K562 (cell line): ENCODE measurements at regions not wholly inside any gene's neighbourhood (a gene's known extent, or its start where the extent isn't known, plus 50 kb on each side); places are given as distances from the start of the nearest gene placed in this dataset.
"Not testable (repeated sequence)": the region's sequence is repeated elsewhere in the genome, so short reads cannot be mapped to it uniquely, and the experiment has no call there.

Source experiments
- ATAC-seq: fragments of 200-7000 bp; cut with Tn5 transposase; 3 replicates; pipeline ENCODE4 v1.9.1; 2020; ENCODE audit warnings: moderate library complexity
- BruUV-seq: library from RNA; stranded (reverse); fragments of 400-500 nt; replicated peaks from 2 replicates; lab custom pipeline; 2021; lab: Mats Ljungman, UMichigan
- CTCF ChIA-PET: fragments of 300-600 bp; formaldehyde crosslinking; extraction: SDS; loops from one replicate; lab custom pipeline; 2021; ENCODE audit warnings: low intra/inter-chr PET ratio; lab: Yijun Ruan, JAX
- POLR2A ChIA-PET: fragments of 300-600, 350-650 bp; sonication (Branson Sonifier 250); formaldehyde crosslinking; extraction: SDS; loops from one replicate; lab custom pipeline; 2021; ENCODE audit warnings: antibody characterized with exemption, inconsistent platforms; lab: Yijun Ruan, JAX
- DNase-seq, 4 experiments: peaks; one replicate each; pipeline versions ENCODE4 v3.0.0 to v3.0.0-alpha.2; 2011 to 2018; ENCODE audit warnings: low spot score in 3 of 4, mixed read lengths in 3 of 4; ENCODE audit errors: extremely low read depth in 1 of 4
- FAIRE-seq: peaks from 2 replicates; lab custom pipeline; 2011; peaks lifted over from hg19 to GRCh38; lab: Jason Lieb, UNC
- H2AFZ ChIP-seq: 2 replicates; pipeline ENCODE4 v1.6.0; 2011; ENCODE audit warnings: low read depth, low read length, control low read depth, inconsistent platforms
- H3K27ac ChIP-seq: fragments of 200-600 bp; 3 replicates; pipeline ENCODE4 v1.8.0; 2011; ENCODE audit warnings: low read depth, mild to moderate bottlenecking, control low read depth, inconsistent platforms, low read length, moderate library complexity, mixed read lengths; ENCODE audit errors: extremely low read depth
- H3K27me3 ChIP-seq, 2 experiments: fragments of 300-600 bp in 1 of 2; 2 replicates in 1 of 2; 3 replicates in 1 of 2; pipeline versions ENCODE4 v1.6.0 to v1.8.0; 2011; ENCODE audit warnings: inconsistent platforms in 2 of 2, low read length in 2 of 2, mild to moderate bottlenecking in 1 of 2, mixed read lengths in 1 of 2, moderate library complexity in 1 of 2; ENCODE audit not compliant: control insufficient read depth in 2 of 2, insufficient read depth in 2 of 2
- H3K36me3 ChIP-seq: fragments of 300-600 bp; 3 replicates; pipeline ENCODE4 v1.8.0; 2011; ENCODE audit warnings: mild to moderate bottlenecking, low read length, inconsistent platforms; ENCODE audit not compliant: control insufficient read depth, insufficient read depth
- H3K4me1 ChIP-seq, 2 experiments: fragments of 200-600 bp in 1 of 2; replicated peaks in 1 of 2; 2 replicates in 1 of 2; 3 replicates in 1 of 2; pipeline versions ENCODE4 v1.5.1 to v1.8.0; 2011; ENCODE audit warnings: inconsistent platforms in 2 of 2, low read length in 2 of 2, mild to moderate bottlenecking in 1 of 2, mixed read lengths in 1 of 2, moderate library complexity in 1 of 2; ENCODE audit not compliant: control insufficient read depth in 2 of 2, insufficient read depth in 2 of 2
- H3K4me2 ChIP-seq: 2 replicates; pipeline ENCODE4 v1.6.1; 2011; ENCODE audit warnings: low read length, control low read depth, inconsistent platforms, mixed read lengths; ENCODE audit not compliant: insufficient read depth
- H3K4me3 ChIP-seq: fragments of 200-600 bp; sonication (generic), shearing (Covaris generic); 2 replicates; pipeline ENCODE4 v1.5.1; 2016; ENCODE audit warnings: control low read depth, inconsistent platforms
- H3K79me2 ChIP-seq: fragments of 200-600 bp; 3 replicates; pipeline ENCODE4 v1.8.0; 2011; ENCODE audit warnings: low read length, inconsistent platforms; ENCODE audit not compliant: control insufficient read depth, insufficient read depth
- H3K9ac ChIP-seq, 2 experiments: 2 replicates each; pipeline versions ENCODE4 v1.6.0 to v1.6.1; 2011; ENCODE audit warnings: low read depth in 2 of 2, low read length in 2 of 2, control low read depth in 1 of 2, inconsistent platforms in 1 of 2, mild to moderate bottlenecking in 1 of 2, mixed read lengths in 1 of 2; ENCODE audit not compliant: insufficient read depth in 1 of 2
- H3K9me1 ChIP-seq: one replicate; pipeline ENCODE4 v1.6.0; 2011; ENCODE audit warnings: inconsistent platforms, mild to moderate bottlenecking, low read length, moderate library complexity; ENCODE audit not compliant: control insufficient read depth, insufficient read depth
- H3K9me3 ChIP-seq: replicated peaks from 2 replicates; pipeline ENCODE4 v1.5.1; 2011; ENCODE audit warnings: low read depth, low read length, inconsistent platforms; ENCODE audit not compliant: control insufficient read depth, insufficient read depth
- H4K20me1 ChIP-seq: replicated peaks from 2 replicates; pipeline ENCODE4 v1.6.1; 2011; ENCODE audit warnings: low read length, inconsistent platforms, mixed read lengths; ENCODE audit not compliant: control insufficient read depth, insufficient read depth
- CBFA2T2 ChIP-seq: fragments of 450-650 bp; conservative IDR thresholded peaks from 2 replicates; pipeline ENCODE4 v1.6.1; 2017; ENCODE audit warnings: mild to moderate bottlenecking
- DMBX1 ChIP-seq: fragments of 250-450 bp; sonication (Bioruptor Pico); IDR thresholded peaks from 2 replicates; pipeline ENCODE4 v1.8.0; 2022; ENCODE audit warnings: inconsistent platforms, mild to moderate bottlenecking, moderate library complexity, borderline replicate concordance
- MBD2 ChIP-seq: sonication (generic); IDR thresholded peaks from 2 replicates; pipeline ENCODE4 v1.6.1; 2016; ENCODE audit warnings: low read depth, borderline replicate concordance
- POU5F1 ChIP-seq: fragments of 150-350 bp; IDR thresholded peaks from 2 replicates; pipeline ENCODE4 v1.6.1; 2014; ENCODE audit warnings: borderline replicate concordance, low read length, low read depth, mild to moderate bottlenecking; ENCODE audit not compliant: partially characterized antibody
- RBM34 ChIP-seq: fragments of 200-400 bp; formaldehyde crosslinking; IDR thresholded peaks from 2 replicates; pipeline ENCODE4 v1.6.1; 2018; ENCODE audit warnings: low read length, borderline replicate concordance; ENCODE audit not compliant: insufficient read depth
- TCF7L2 ChIP-seq: fragments of 150-350 bp; IDR thresholded peaks from 2 replicates; pipeline ENCODE4 v1.6.1; 2016; ENCODE audit warnings: low read depth, mild to moderate bottlenecking, low read length, moderate library complexity
- ZC3H4 ChIP-seq: sonication (generic); formaldehyde crosslinking; IDR thresholded peaks from 2 replicates; pipeline ENCODE4 v1.9.0; 2021; ENCODE audit warnings: missing genetic modification reagents, borderline replicate concordance
- ZNF197 ChIP-seq: fragments of 200-800 bp; sonication (Bioruptor generic); IDR thresholded peaks from 2 replicates; pipeline ENCODE4 v1.6.1; 2016; ENCODE audit warnings: low read depth, missing genetic modification characterization, missing compliant biosample characterization
- ZNF668 ChIP-seq: fragments of 250-450 bp; sonication (Bioruptor Pico); IDR thresholded peaks from 2 replicates; pipeline ENCODE4 v1.8.0; 2022; ENCODE audit warnings: mild to moderate bottlenecking, inconsistent platforms
- WGBS: fragments of 100-300 bp; shearing (Covaris generic); methylation state at CpG from one replicate; pipeline ENCODE4 v1.1.6; 2016; ENCODE audit warnings: low coverage, mixed read lengths; ENCODE audit not compliant: insufficient coverage; ENCODE audit errors: missing lambda C conversion rate; 5-methylcytosine and 5-hydroxymethylcytosine counted together
- in situ Hi-C: fragments of 300-500 bp; cut with MboI; formaldehyde crosslinking; loops from 4 replicates; pipeline ENCODE4 v1.15.0; 2018; ENCODE audit warnings: inconsistent platforms, mixed read lengths
- intact Hi-C: fragments of 100-400 bp; cut with micrococcal nuclease; formaldehyde crosslinking; loops from 2 replicates; pipeline ENCODE4 v1.14.2; 2022

- BruUV-seq: no TSS peak
- no peaks in the 10 kb centered on the region; the same call in 1 of the 2 replicates for H3K9me3 ChIP-seq
- no peaks in the 10 kb centered on the region for H3K4me1 ChIP-seq
- intact Hi-C loops (no loop called here), in situ Hi-C loops (no loop called here)
- H3K27ac ChIP-seq: no peak overlapping the region
- ChIA-PET CTCF (no interaction called here), POLR2A (no interaction called here)
- no peaks in the 10 kb centered on the region for H3K27me3 ChIP-seq
- no peak overlapping the region for H3K9ac ChIP-seq
- FAIRE-seq (no peak), ATAC-seq (no peak), DNase-seq (no peak)
- no peaks in the 10 kb centered on the region for H3K36me3 ChIP-seq
- WGBS: 3% methylated on average over 3 of the region's 3 CpGs
- no peak overlapping the region for H3K4me2 ChIP-seq
- TF ChIP-seq CBFA2T2 (no peak), ZNF197 (no peak), MBD2 (no peak), DMBX1 (CRISPR knock-in tag) (no peak)
- no peaks in the 10 kb centered on the region for H3K9me1 ChIP-seq
- no peak overlapping the region for H3K4me3 ChIP-seq
- H2AFZ ChIP-seq: no peak overlapping the region
- H3K79me2 ChIP-seq: no peaks in the 10 kb centered on the region
- no peaks in the 10 kb centered on the region for H4K20me1 ChIP-seq
Observed at GRCh38 chr7:114341648-114342047, 73.0 kb upstream of the FOXP2 start.

- Histone ChIP-seq H3K36me3 (no peaks in the 10 kb centered on the region), H3K9ac (no peak overlapping the region), H3K4me2 (no peak overlapping the region), H3K27me3 (no peaks in the 10 kb centered on the region), H3K4me1 (no peaks in the 10 kb centered on the region), H3K9me1 (no peaks in the 10 kb centered on the region), H3K27ac (no peak overlapping the region), H3K79me2 (no peaks in the 10 kb centered on the region), H4K20me1 (no peaks in the 10 kb centered on the region), H2AFZ (no peak overlapping the region), H3K4me3 (no peak overlapping the region), H3K9me3 (no peaks in the 10 kb centered on the region; the same call in 1 of the 2 replicates)
- CTCF ChIA-PET: no interaction called here
- FAIRE-seq: no peak
- POLR2A ChIA-PET: no interaction called here
- DNase-seq: no peak
- BruUV-seq: no TSS peak
- WGBS: 8% methylated on average over 1 of the region's 1 CpG
- in situ Hi-C loops (no loop called here), intact Hi-C loops (no loop called here)
- TF ChIP-seq POU5F1 (no peak), ZC3H4 (no peak), RBM34 (no peak), TCF7L2 (no peak), ZNF668 (CRISPR knock-in tag) (no peak)
- no peak for ATAC-seq
Observed at GRCh38 chr7:114334989-114335388, 79.6 kb upstream of the FOXP2 start.

- FAIRE-seq, POLR2A ChIA-PET, intact Hi-C loops, in situ Hi-C loops, H3K27ac ChIP-seq, H4K20me1 ChIP-seq, H3K4me2 ChIP-seq, CTCF ChIA-PET, H3K4me1 ChIP-seq, H3K9me3 ChIP-seq, ATAC-seq, H3K27me3 ChIP-seq, DNase-seq, BruUV-seq, H3K36me3 ChIP-seq, H3K9ac ChIP-seq, H2AFZ ChIP-seq, H3K79me2 ChIP-seq, H3K9me1 ChIP-seq, H3K4me3 ChIP-seq: not testable (repeated sequence)
- 0% methylated on average over 9 of the region's 10 CpGs for WGBS
Observed at GRCh38 chr7:114329458-114329857, 85.2 kb upstream of the FOXP2 start.
